OCI-LY1 (cell line): ENCODE measurements at regions not wholly inside any gene's neighbourhood (a gene's known extent, or its start where the extent isn't known, plus 50 kb on each side); places are given as distances from the start of the nearest gene placed in this dataset.

Source experiments
- H2AFZ ChIP-seq: fragments of 200-600 bp; sonication (generic), shearing (Covaris generic); 2 replicates; pipeline ENCODE4 v1.6.0; 2014; ENCODE audit warnings: antibody characterized with exemption, mild to moderate bottlenecking, low read length
- H3F3A ChIP-seq: fragments of 200-600 bp; sonication (generic), shearing (Covaris generic); 2 replicates; pipeline ENCODE4 v1.6.0; 2014; ENCODE audit warnings: mild to moderate bottlenecking, antibody characterized with exemption, low read length, moderate library complexity; ENCODE audit not compliant: insufficient read depth
- H3K27ac ChIP-seq: fragments of 200-600 bp; sonication (generic); 2 replicates; pipeline ENCODE4 v1.5.1; 2014; ENCODE audit warnings: low read length, mixed run types, mild to moderate bottlenecking, low read depth; ENCODE audit not compliant: poor library complexity, severe bottlenecking
- H3K27me3 ChIP-seq: fragments of 200-600 bp; sonication (generic); 2 replicates; pipeline ENCODE4 v1.6.0; 2014; ENCODE audit warnings: antibody characterized with exemption, mild to moderate bottlenecking, low read length, moderate library complexity; ENCODE audit not compliant: insufficient read depth
- H3K36me3 ChIP-seq: fragments of 200-600 bp; sonication (generic); 2 replicates; pipeline ENCODE4 v1.6.1; 2014; ENCODE audit warnings: mild to moderate bottlenecking, antibody characterized with exemption, low read length, moderate library complexity, mixed read lengths; ENCODE audit not compliant: insufficient read depth
- H3K4me1 ChIP-seq: fragments of 200-600 bp; sonication (generic); 2 replicates; pipeline ENCODE4 v1.5.1; 2014; ENCODE audit warnings: mild to moderate bottlenecking, low read length, moderate library complexity; ENCODE audit not compliant: insufficient read depth, severe bottlenecking
- H3K4me2 ChIP-seq: fragments of 200-600 bp; sonication (generic), shearing (Covaris generic); 2 replicates; pipeline ENCODE4 v1.6.1; 2014; ENCODE audit warnings: low read length
- H3K4me3 ChIP-seq: fragments of 200-600 bp; sonication (generic); 2 replicates; pipeline ENCODE4 v1.5.1; 2014; ENCODE audit warnings: low read length, low read depth, mild to moderate bottlenecking, mixed read lengths; ENCODE audit not compliant: poor library complexity, severe bottlenecking
- H3K79me2 ChIP-seq: fragments of 200-600 bp; shearing (Covaris generic); 2 replicates; pipeline ENCODE4 v1.6.1; 2016; ENCODE audit warnings: mixed run types, low read length, mixed read lengths; ENCODE audit not compliant: insufficient read depth
- H3K9ac ChIP-seq: fragments of 200-600 bp; sonication (generic), shearing (Covaris generic); 2 replicates; pipeline ENCODE4 v1.6.1; 2014; ENCODE audit warnings: mild to moderate bottlenecking, low read length, mixed read lengths
- H3K9me2 ChIP-seq: fragments of 200-600 bp; sonication (generic), shearing (Covaris generic); 2 replicates; pipeline ENCODE4 v1.6.1; 2014; ENCODE audit warnings: low read depth, mild to moderate bottlenecking, low read length, mixed read lengths
- H3K9me3 ChIP-seq: fragments of 200-600 bp; shearing (Covaris generic); 2 replicates; pipeline ENCODE4 v1.6.1; 2014; ENCODE audit warnings: low read length, mixed read lengths
- H4K20me1 ChIP-seq: fragments of 200-600 bp; sonication (generic), shearing (Covaris generic); 2 replicates; pipeline ENCODE4 v1.6.0; 2016; ENCODE audit warnings: mild to moderate bottlenecking, low read length; ENCODE audit not compliant: insufficient read depth
- EZH2 ChIP-seq: fragments of 200-600 bp; sonication (generic), shearing (Covaris generic); IDR thresholded peaks from 2 replicates; pipeline ENCODE4 v1.8.0; 2017; ENCODE audit warnings: borderline replicate concordance, mixed run types, mild to moderate bottlenecking, antibody characterized with exemption, low read length, moderate library complexity, mixed read lengths
- TF ChIP-seq, protein P1 (sequence below): fragments of 200-600 bp; sonication (generic), shearing (Covaris generic); IDR thresholded peaks from 2 replicates; pipeline ENCODE4 v1.5.1; 2017; ENCODE audit warnings: mild to moderate bottlenecking, antibody characterized with exemption, low read length, moderate library complexity, mixed read lengths

DNA sequence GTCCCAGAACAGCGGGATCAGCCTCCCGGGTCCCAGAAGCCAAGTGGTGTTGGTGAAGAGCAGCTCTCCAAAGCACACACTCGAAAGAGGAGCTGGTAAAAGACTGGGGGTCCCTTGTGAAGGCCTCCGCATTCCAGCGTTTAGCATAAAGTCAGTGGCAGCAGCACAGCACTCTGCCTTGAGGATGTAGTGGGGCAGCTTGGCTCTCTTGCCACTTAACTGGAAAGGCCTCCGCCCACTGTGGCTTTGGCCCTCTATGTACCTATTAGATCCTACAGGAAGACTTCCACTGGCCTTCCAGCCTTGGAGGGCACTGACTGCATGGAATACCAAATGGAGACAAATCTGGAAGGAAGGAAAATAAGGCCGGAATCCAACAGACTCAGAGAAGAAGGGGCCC, 1455.3 kb downstream of the BRD1 start:
- H3F3A ChIP-seq: no peaks in the 10 kb centered on the region
- H3K9me2 ChIP-seq: no peaks in the 10 kb centered on the region
- H3K36me3 ChIP-seq: no peaks in the 10 kb centered on the region
- H2AFZ ChIP-seq: no peak overlapping the region
- H3K4me2 ChIP-seq: no peak overlapping the region
- TF ChIP-seq, protein P1, sequence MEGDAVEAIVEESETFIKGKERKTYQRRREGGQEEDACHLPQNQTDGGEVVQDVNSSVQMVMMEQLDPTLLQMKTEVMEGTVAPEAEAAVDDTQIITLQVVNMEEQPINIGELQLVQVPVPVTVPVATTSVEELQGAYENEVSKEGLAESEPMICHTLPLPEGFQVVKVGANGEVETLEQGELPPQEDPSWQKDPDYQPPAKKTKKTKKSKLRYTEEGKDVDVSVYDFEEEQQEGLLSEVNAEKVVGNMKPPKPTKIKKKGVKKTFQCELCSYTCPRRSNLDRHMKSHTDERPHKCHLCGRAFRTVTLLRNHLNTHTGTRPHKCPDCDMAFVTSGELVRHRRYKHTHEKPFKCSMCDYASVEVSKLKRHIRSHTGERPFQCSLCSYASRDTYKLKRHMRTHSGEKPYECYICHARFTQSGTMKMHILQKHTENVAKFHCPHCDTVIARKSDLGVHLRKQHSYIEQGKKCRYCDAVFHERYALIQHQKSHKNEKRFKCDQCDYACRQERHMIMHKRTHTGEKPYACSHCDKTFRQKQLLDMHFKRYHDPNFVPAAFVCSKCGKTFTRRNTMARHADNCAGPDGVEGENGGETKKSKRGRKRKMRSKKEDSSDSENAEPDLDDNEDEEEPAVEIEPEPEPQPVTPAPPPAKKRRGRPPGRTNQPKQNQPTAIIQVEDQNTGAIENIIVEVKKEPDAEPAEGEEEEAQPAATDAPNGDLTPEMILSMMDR: no peak
- no peak for TF ChIP-seq EZH2
- no peaks in the 10 kb centered on the region for H3K79me2 ChIP-seq
- no peak overlapping the region for H3K9ac ChIP-seq
- H4K20me1 ChIP-seq: no peaks in the 10 kb centered on the region
- H3K9me3 ChIP-seq: no peaks in the 10 kb centered on the region
- no peaks in the 10 kb centered on the region for H3K4me1 ChIP-seq
- H3K27me3 ChIP-seq: peaks cover 4% of the 10 kb centered on the region
- H3K4me3 ChIP-seq: no peak overlapping the region
- no peak overlapping the region for H3K27ac ChIP-seq

DNA sequence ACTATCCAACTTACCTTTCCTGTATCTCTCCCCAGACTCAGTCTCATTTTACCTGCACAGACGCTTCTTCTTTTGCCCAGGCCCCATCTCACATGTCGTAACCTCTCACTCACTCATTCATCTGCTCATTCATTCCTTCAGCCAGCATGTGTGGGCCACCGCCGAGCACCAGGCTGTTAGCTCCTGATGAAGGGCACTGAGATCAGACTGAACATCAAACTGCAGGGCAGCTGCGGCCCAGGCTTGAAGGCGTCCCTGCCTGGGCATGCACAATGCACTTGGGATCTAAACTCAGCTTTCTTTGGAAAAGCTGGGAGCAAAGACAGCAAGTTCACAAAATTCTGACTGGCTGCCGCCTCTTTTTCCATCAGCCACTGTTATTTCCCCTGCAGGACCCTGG, 1456.3 kb downstream of the BRD1 start:
- H3K27ac ChIP-seq: no peak overlapping the region
- H3K79me2 ChIP-seq: no peaks in the 10 kb centered on the region
- H3K4me2 ChIP-seq: no peak overlapping the region
- no peaks in the 10 kb centered on the region for H3K9me3 ChIP-seq
- H4K20me1 ChIP-seq: no peaks in the 10 kb centered on the region
- H3K9ac ChIP-seq: no peak overlapping the region
- H3K4me1 ChIP-seq: no peaks in the 10 kb centered on the region
- H3K27me3 ChIP-seq: peaks cover 4% of the 10 kb centered on the region; the same call in 1 of the 2 replicates
- H2AFZ ChIP-seq: no peak overlapping the region
- H3K9me2 ChIP-seq: no peaks in the 10 kb centered on the region
- TF ChIP-seq, protein P1: no peak
- TF ChIP-seq EZH2: no peak
- H3F3A ChIP-seq: no peaks in the 10 kb centered on the region
- no peak overlapping the region for H3K4me3 ChIP-seq
- H3K36me3 ChIP-seq: no peaks in the 10 kb centered on the region

DNA sequence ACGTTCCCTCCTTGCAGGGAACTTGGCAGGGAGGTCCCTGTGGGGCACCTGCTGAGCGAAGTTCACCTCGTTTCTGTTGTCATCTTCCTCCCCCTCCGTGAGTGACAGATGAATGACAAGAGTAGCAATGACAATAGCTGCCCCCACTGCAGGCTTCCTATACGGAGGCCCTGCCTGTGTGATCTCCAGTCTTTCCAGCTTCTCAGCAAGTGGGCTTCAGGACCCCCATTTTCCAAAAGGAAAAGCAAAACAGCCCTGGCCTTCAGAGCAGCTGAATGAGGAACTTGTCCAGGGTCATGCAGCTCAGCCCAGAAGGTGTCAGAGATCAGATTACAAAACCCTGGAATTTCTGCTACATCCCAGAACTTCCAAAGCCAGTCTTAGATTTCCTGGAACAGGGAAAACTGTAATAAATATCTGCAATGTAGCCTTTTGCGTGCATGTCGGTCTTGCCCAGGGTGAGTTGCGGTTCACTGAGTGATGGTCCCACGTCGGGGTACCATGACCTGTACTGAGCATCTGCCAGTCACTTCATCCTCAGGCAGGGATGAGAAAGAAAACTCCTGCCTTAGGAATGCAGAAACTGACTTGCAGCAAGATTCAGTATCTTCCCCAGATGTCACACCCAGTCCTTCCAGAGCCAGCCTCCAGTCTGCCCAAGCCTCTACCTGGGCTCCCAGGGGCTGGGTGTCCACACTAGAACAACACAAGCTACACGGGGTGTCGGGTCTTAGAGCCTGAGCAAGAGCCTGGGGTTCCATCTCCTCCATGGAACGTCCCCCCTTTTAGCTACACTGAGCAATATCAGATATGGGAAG, 1457.0 kb downstream of the BRD1 start:
- H3K4me2 ChIP-seq: no peak overlapping the region
- no peaks in the 10 kb centered on the region for H3F3A ChIP-seq
- no peak overlapping the region for H3K27ac ChIP-seq
- no peak overlapping the region for H3K9ac ChIP-seq
- peaks cover 4% of the 10 kb centered on the region; the same call in 1 of the 2 replicates for H3K27me3 ChIP-seq
- H3K9me2 ChIP-seq: no peaks in the 10 kb centered on the region
- no peak for TF ChIP-seq EZH2
- TF ChIP-seq, protein P1: no peak
- H4K20me1 ChIP-seq: no peaks in the 10 kb centered on the region
- H3K36me3 ChIP-seq: no peaks in the 10 kb centered on the region
- no peaks in the 10 kb centered on the region for H3K9me3 ChIP-seq
- no peaks in the 10 kb centered on the region for H3K79me2 ChIP-seq
- no peak overlapping the region for H3K4me3 ChIP-seq
- no peaks in the 10 kb centered on the region for H3K4me1 ChIP-seq
- no peak overlapping the region for H2AFZ ChIP-seq
